HG02981 (cell line): ENCODE measurements at regions not wholly inside any gene's neighbourhood (a gene's known extent, or its start where the extent isn't known, plus 50 kb on each side); places are given as distances from the start of the nearest gene placed in this dataset.

Experiments
- ATAC-seq: cut with Tn5 transposase; IDR thresholded peaks from one replicate; pipeline ENCODE4 v1.9.1; 2021; ENCODE audit warnings: mild to moderate bottlenecking, moderate library complexity; ENCODE audit not compliant: unreplicated experiment

DNA sequence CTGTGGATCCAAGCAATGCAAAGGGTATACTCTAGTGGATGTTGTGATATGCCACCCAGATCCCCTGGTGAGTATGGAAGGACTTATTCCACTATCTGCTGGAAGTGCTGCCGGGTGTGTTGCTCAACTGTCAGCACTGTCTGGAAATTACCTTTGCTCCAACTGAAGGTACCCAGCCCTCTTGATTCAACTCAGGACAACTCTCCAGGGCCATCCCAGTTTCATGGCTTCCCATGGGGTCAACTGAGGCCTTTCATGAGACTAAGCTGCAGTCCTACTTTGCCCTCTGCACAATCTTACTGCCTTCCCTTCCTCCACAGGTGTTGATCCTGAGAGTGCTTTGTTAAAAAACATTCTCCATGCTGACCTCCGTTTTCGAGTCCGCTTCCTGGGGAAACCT lies 99.8 kb downstream of the SPRY1 start:
- ATAC-seq = no peak

DNA sequence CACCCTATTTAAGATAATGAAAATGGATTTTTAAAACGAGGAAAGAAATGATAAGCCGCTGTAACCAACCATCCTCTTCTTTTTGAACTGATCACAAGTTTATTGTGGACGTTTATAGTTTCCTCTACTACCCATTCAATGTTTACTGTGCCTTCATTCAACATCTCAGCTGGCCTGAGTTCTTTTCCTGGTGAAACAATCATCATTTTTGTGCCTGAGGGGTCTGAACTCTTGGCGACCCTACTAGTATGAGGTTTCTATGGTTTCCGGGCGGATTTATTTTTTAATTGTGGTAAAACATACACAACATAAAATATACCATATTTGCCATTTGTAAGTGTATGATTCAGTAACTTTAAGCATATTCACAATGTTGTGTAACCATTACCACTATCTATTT lies 100.7 kb downstream of the SPRY1 start:
- ATAC-seq = no peak

DNA sequence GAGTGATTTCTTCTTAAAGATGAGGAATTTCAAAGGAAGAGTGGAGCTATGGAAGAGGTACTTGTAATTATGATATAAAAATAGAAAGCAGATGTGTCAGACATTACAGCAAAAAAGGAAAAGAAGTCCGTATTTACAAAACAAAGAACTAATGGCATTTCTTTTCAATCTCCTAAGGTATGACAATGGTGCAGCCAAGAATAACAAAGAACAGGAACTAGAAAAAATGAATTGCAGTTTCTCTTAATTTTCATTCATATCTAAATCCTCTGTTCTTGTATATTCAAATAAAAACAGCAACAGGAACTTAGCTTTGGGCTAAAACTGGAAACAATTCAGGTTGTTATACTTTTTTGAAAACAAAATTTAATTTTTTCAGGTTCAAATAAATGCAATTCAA lies 105.1 kb downstream of the SPRY1 start:
- ATAC-seq = no peak

DNA sequence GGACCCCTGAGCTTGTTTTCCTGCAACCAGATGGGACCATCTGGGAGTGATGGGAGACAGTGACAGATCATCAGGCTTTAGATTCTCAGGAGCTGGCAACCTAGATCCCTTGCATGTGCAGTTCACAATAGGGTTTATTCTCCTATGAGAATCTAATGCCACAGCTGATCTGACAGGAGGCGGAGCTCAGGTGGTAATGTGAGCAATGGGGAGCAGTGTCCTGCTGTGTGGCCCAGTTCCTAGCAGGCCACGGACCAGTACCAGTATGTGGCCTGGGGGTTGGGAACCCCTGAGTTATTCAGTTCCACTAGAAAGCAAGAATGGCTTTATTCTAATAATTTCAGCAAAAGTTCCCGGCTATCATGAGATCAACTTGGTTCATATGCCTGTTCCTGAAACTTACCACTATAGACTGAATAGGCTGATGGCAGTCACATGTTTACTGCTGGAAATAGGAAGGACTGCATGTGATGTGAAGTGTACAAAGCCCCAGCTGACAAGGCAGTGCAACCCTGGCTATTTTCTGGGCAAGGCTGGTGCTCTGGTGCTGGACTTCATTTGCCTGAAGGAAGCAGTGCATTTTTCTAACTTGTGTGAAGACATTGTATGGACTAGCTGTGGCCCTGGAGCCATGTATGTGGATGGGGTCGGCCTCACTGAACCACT lies 107.2 kb downstream of the SPRY1 start:
- no peak for ATAC-seq

DNA sequence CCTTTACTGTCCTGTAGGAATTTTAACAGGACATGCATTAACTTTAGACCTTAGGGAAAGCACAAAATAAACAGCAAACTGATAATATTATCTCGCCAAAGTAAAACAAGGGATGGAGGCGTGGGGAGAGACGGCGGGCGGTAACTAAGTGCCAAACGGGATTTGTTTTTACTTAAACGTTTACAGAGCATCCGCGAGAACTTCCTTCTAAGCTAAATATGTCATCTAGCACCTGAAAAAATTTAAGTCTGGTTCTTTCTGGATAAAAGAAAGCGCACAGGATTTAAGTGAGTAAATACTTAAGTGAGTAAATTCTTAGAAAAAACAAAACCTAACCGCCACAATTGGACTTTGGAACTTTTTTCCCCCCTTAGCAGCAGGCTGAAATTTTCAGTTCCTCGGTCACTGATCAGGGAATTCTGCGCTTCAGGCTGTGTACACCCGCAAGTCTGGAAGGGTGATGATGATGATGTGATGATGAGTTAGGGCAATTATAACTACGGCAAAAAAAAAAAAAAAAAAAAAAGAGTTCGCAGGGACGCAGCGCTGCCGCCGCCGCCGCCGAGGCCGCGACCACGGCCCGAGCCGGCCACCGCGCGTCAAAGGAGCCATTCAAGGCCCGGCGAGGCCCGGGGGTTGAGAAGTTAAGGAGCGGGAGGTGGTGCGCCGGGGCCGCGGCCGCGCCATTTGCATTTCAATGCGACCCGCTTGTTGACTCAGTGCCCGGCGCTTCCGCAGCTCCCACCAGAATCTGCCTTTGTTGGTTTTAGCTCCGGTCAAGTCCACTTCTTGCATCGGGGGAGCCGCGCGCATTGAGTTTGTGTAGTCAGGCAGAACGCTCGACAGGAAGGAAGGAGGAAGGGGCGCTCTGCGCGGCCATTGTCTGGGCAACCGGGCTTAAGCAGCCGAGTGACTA lies 108.8 kb downstream of the SPRY1 start:
- ATAC-seq = peak; percentile 52

DNA sequence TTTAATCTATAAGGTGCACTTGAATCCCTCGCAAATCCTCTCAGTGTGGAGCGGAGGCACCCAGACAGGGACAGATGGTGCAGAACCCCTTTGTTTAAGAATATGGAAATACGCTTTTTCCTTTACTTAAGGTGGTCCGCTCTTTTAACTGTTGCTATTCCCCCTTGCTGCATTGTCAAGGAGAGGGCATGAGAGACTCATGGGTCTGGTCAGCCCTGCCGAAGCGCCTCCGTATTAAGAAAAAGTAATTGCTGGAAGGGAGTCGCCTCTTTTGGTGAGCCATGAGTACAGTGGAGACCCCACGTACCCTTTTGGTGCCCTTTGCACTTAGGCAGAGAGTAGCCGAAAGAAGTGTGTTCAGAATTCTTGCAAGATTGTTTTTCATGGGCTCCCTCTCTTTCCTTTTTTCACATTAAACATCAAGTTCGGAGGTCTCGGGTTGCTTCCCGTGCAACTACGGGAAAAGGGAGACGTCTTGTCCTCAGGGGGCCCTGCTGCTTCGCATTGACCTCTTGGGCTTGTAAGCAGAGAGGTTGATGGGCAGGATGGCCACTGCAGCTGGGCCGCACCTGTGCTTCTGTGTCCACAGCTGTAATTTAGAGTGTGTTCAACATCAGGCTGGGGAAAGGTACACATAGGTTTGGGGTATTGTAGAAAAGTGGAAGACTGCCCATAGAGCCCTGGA lies 109.6 kb downstream of the SPRY1 start:
- no peak for ATAC-seq

DNA sequence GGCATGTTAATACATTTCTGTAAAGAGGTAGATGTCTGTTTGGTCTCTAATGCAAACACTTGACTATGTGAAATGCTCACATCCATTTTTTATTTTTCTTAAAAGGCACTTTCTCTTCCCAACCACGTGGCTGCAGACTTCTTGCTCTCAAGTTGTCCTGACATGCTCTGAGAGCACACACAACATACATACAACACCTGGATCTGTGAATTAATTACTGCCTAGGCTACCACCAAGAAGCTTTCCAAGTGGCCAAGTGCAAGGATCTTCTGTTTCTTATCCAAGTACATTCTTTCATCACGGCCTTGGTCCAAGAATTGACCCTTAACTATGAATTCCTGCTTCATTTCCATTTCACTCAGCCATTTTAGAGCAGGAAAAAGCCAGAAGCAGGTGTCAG lies 110.8 kb downstream of the SPRY1 start:
- no peak for ATAC-seq

DNA sequence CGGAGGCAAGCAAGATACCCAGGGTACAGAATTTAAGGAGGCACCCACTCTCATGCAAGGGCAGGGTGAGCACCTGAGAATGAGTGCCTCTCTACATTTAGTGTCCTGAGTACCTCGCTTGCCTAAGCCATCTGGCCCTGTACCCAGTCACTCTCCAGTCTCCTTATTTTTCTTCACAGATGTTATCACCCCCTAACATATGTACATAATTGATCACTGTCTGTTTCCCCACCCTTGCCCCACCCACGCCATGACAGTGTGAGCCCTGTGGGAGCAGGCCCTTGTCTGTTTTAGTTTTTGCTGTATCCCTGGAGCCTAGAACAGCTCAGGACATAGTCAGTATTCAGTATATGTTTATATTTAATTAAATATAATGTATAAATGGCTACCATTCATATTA lies 113.6 kb downstream of the SPRY1 start:
- no peak for ATAC-seq

DNA sequence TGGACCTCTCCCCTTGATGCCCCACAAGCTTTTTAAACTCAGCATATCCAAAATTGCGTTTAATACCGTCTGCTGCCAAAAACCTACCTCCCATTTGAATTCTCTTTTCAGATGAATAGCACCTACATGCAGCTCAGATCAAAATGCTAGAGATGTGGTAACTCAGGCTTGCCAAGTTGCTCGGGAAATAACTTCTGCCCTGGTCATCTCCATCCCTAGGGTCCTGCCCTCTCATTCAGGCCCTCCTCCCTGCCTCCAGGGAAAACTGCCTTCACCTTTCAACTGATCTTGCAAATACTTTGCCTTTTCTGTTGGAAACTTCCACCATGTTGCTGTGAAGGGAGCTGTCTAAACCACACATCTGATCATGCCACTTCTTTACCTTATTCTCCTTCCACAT lies 114.1 kb downstream of the SPRY1 start:
- no peak for ATAC-seq

DNA sequence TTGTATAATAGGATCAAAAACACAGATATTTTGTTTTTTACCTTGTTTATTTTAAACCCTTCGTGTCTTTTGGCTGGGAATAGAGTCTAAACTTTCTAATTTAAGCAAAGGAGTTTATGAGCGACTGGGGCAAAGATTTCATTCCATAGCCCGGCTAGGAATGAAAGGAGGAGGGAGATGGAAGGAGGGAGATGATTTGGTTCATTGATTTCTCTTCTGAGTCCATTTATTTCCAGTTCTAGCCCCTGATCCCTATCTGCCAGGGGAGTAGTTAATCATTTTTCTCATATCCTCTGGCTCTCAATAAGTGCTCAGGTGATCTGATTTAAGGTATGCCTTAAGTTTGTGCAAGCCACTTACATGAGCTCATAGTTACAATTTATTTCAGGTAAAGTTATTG lies 120.0 kb downstream of the SPRY1 start:
- ATAC-seq = no peak

DNA sequence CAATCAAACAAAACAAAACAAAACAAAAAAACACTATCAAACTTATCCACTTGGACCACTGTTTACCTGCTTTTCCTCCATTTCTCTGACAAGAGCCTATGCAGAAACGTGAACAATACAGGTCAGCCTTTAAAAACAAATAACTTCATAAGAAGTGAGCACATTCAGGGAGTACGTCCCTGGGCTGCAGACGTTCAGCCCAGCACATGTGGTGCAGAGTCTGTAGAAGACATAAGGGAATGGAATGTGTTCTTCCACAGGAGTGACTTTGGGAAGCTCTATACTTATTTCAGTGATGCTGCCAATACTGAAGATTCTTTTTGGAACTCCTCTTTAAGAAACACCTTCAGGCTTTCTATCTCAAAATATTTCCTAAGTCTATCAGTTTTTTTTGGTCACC lies 120.6 kb downstream of the SPRY1 start:
- ATAC-seq = no peak

DNA sequence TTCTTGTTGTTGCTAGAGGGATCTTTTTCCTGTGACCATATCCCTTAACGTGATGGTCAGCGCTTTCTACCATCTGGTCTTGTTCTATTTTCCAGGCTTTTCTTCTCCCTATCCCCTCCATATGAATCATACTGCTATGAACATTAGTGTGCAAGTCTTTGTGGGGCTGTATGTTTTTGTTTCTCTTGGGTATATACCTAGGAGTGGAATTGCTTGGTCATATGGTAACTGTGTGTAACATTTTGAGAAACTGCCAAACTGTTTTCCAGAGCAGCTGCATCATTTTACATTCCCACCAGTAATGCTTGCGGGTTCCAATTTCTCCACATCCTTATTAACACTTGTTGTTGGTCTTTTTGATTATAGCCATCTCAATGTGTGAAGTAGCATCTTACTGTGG lies 121.4 kb downstream of the SPRY1 start:
- ATAC-seq = no peak

DNA sequence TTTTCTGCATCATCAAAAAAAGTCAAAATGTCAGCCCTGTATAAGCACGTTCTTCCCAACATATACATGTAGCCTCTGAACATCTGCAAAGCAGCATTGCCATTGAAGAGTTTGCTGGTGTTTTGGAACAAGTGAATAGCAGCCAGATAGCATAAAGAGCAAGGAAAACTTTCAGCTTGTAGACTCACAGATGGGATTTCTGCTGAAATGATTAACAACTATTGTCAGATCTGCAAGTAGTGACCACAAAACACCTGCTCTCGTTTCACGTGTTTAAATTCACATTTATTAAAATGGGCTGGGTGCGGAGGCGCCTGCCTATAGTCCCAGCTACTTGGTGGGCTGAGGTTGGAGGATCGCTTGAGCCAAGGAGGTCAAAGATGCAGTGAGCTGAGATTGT lies 123.7 kb downstream of the SPRY1 start:
- peak; percentile 52 for ATAC-seq

DNA sequence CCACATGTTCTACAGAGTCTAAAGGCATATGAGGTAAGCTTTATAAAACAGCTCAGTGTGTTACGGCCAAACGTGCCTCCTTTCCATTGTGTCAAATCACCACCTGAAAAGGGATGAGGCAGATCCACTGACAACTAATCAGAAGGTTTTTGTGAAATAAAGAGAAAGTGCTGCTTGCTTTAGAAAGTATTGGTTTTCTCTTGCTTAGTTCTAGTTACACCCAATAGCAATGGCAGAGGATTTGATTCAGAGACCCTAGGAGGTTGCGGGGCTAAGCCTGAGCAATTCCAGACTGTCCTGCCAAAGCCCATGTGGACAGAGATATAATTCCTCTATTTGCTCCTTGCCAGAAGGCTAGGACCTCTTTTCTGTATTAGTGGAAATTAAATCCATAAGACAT lies 125.5 kb downstream of the SPRY1 start:
- no peak for ATAC-seq

DNA sequence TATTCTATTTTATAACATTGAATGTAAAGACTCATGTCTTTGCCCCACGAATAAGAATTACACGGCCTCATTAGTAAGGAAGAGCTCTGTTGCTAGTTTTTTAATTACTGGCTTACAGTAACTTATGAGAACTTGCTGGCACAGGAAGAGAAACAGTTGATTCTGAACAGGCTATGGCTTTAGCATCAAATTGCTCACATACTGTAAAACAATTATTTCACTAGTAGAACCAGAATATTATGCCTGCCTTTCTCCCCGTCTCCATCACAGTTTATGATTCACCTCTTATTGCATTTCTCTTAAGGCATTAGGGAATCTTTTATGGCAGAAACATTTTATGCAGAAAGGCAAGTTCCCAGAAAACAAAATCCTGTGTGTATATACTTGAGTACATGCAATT lies 126.1 kb downstream of the SPRY1 start:
- no peak for ATAC-seq

DNA sequence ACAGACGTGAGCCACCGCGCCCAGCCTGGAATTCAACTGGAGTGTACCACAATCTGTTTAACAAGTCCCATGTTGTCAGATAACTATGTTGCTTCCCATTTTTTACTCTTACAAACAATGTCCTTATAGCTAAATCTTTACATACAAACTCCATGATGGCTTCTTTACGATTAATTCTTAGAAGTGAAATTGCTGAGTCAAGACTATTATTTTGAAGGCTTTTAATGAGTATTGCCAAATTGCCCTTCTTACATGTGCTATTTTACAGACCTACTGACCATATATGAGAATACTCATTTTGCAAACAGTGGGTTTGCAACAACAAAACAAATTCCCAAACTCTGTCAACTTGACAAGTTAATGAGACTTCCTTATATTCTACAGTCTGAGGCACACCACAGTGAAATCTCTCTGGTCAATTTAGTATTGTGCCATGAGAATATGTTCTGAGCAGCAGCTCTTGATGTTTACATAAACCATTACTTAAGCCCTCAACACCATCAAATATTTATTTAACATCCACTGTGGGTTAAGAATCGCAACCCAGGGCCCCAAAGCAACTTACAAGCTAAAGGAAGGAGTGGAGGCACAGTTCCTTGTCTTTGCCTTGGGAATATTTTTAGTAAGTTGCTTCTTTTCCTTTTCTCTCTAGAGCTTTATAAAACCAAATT lies 128.5 kb downstream of the SPRY1 start:
- no peak for ATAC-seq

DNA sequence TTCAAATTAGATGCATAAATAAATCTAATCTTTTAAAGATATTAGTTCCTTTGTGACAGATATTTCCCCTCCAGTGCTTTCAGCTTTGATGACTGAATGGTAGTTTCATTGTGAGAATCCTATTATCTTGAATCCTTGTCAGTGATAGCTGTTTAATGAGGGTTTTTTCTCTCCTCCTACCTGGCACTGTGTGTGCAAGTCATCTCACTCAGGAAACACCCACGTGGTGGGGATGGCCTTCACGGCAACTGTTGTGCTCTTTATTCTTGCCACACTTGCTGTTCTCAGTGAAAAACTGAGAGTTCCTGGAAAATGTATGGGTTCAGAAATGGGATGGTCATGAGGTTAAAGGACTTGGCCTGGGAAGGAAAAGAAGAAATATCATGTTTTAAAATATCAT lies 129.9 kb downstream of the SPRY1 start:
- ATAC-seq = no peak

DNA sequence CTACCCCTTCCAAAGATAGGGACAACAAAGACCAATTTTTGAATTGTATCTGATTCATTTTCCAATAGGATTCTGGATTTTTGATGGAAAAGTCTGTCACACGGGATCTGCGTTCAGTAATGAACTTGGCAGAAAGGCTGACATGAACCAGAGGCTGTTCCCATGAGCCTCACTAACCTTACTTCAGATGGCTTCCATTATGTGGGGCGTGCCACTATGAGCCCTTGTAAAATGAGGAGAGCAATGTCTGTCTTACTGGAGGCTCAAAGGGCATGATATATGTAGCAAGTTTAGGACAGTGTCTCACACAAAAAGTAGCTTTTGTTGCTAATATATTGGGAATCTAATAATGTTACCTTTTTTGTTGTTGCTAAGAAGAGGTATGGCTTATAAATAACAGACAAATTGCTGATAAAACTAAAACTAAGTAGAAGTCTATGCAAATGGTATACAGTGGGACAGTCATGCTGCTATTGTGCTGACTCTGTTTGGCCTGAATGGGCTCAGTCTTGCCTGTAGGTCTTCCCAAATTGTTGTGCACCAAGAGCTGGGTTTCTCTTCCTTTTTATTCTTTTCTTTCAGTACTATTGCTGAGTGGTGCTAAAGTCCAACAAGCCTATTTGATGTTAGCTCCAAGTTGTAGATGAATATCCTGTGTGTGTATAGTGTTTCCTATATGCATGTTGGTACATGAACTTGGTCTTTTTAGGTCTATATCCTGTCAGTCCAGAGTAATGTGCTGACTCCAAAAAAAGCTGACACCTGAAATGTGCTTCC lies 132.1 kb downstream of the SPRY1 start:
- no peak for ATAC-seq

DNA sequence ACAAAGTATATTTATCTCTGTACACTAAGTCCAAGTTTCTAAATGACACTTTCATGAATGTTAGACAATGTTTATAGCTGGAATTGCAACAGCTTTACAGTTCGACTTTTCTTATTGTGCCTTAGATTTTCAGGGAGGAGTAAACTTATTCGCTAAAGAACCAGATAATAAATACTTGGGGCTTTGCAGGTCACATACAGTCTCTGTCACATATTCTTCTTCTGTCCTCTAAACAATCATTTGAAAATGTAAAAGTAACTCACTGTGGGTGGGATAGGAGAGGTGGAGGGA lies 132.6 kb downstream of the SPRY1 start:
- no peak for ATAC-seq

DNA sequence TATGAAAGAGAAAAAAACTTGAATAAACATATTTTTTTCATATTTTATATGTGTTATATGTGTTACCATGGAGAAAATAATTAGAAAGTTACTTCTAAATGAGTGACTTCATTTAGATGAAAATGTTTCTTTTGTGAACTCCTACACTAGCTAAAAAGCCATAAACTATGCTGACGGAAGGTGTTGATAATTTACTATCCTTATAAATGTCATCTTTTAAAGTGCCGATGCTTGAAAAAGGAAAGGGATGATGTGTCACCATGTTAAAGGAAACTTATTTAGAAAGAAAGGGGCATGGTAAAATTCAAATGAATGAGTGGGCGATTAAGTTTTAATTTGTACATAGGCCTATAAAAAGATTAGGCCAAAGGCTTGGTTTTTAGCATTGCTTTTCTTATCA lies 133.8 kb downstream of the SPRY1 start:
- ATAC-seq = no peak
